GM21515 (cell line): ENCODE measurements at regions not wholly inside any gene's neighbourhood (a gene's known extent, or its start where the extent isn't known, plus 50 kb on each side); places are given as distances from the start of the nearest gene placed in this dataset.
"Not testable (repeated sequence)": the region's sequence is repeated elsewhere in the genome, so short reads cannot be mapped to it uniquely, and the experiment has no call there.

ENCODE experiments used
- ATAC-seq: cut with Tn5 transposase; IDR thresholded peaks from one replicate; pipeline ENCODE4 v1.9.1; 2021; ENCODE audit not compliant: unreplicated experiment

DNA sequence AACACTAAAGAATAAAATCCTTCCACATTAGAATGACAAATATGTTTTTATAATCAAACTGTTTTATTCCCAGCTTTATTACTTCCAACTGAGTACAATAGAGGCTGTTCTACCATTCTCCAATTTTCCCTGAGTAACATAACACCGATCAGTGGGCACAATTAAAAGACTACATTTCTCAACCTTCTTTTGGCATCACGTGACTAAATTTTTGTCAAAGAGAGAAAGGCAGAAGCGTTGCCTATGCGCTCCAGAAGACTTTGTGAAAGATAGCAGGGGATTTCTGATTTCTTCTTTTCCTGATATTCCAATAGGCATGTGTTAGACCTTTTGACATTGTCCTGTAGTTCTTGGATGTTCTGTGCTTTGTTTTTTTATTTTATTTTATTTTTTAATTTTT is 1705.6 kb upstream of the PCDH7 start:
- ATAC-seq = no peak

DNA sequence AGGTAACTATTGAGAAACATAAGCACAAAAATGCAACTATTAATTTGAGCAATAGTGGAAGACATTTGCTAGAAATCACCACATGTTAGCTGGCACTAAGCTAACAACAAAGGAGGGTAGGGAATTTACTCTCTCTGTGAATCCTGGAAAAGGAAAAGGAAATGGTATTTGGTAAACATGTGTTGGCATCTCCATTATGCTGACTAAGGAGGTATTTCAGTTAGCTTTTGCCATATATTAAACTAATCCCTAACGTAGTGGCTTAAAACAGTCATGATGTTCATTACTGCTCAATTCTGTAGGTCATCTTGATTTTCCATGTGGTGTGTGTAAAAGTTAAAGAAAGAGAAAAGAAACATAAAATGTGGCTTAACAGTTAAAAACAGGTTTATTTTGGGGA is 1686.5 kb upstream of the PCDH7 start:
- ATAC-seq = no peak

DNA sequence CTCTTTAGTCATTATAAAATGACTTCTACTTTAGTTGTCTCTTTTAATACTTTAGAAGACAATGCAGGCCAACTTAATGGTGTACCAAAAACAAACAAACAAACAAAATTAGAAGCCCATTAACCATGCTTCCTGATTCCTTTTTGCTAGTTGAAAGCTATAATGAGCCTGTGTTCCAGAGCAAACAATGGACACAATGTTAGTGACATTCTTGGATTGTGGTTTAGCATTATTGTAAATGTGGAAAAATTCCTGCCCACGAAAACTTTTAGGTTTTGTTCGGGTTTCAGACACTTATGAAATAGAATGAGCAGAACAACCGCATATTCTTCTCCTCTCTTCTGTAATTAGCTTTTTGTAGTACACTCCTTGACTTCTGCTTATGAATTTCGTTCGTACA is 1682.7 kb upstream of the PCDH7 start:
- ATAC-seq = no peak

DNA sequence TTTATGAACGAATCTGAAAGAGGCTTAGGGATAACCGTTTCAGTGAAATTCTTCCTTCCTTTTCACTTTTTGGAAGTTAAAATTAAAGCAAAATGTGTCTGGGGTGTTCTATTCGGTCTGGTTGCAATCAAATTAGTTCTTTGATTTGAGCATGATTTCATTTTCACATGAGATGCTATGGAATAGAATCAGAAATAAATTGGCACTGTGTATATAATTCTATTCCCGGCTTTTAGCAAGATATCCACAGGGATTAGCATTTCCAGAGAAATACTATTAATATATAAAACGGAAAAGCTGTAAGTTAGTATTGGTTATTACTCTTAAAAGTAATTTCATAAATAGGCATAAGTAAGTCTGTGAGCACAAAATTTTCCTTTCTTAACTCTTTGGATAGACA is 1676.8 kb upstream of the PCDH7 start:
- no peak for ATAC-seq

DNA sequence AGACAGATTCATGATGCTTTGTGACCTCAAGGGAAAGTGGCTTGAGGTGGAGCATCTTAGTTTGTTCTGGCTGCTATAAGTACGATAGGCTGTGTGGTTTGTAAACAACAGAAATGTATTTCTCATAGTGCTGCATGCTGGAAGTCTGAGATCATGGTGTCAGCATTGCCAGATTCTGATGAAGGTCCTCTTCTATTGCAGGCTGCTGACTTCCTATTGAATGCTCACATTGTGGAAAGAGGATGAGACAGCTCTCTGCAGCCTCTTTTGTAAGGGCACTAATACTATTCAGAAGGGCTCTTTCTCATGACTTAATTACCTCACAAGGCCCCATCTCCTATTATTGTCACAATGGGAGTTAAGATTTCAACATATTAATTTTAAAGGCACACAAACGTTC is 1674.0 kb upstream of the PCDH7 start:
- no peak for ATAC-seq

DNA sequence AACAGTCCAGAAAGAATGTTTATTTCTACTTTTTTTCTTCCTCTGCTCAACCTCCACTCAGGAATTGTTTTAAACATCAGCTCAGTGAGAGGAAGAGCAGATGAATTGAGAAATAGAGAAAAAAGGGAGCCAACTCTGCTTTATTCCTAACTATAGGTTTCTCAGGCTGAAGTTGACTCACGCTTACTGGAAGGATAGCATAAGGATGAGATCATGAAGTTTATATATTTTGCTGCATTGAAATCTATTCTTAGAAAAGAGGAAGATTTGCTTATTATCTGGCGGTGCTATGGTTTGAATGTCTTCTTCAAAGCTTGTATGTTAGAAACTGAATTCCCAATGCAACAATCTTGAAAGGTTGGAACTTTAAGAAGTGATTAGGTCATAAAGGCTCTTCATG is 1673.4 kb upstream of the PCDH7 start:
- ATAC-seq = no peak

DNA sequence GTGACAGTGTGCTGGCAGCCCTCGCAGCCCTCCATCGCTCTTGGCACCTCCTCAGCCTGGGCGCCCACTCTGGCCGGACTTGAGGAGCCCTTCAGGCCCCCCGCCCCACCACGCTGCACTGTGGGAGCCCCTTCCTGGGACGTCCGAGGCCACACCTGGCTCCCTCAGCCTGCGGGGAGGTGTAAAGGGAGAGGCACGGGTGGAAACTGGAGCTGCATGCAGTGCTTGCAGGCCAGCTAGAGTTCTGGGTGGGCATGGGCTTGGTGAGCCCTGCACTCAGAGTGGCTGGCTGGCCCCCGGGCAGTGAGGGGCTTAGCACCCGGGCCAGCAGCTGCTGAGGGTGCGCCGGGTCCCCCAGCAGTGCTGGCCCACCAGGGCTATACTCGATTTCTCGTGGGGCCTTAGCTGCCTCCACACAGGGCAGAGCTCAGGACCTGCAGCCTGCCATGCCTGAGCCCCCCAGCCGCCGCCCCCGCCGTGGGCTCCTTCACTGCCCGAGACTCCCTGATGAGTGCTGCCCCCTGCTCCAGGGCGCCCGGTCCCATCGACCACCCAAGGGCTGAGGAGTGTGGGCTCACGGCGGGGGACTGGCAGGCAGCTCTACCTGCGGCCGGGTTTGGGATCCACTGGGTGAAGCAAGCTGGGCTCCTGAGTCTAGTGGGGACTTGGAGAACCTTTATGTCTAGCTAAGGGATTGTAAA is 1672.7 kb upstream of the PCDH7 start:
- no peak for ATAC-seq

DNA sequence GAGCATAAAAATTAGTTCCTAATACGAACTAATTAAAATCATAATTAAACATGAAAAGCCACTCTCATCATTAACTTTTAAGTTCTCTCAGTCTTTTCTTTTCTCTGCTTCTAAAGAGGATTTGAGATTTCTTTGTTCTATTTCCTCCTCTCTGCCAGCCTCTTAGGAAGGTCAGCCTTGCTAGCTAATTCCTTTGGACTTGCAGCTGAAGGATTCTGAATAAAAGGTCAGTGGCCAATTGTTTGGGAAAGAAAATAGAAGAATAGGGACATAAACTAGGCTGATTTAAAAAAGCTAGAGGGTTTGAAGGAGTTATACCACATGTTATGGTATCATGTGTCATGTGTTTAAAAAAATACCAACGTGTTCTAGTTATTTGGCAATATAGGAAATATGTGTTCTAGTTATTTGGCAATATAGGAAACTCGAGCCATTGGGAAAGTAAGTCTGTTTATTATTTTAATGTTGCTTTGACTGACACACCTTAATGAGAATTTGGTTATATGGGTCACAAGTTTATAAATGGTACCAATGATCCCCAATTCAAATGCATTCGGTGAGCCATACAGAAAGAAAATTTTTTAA is 1668.7 kb upstream of the PCDH7 start:
- no peak for ATAC-seq

DNA sequence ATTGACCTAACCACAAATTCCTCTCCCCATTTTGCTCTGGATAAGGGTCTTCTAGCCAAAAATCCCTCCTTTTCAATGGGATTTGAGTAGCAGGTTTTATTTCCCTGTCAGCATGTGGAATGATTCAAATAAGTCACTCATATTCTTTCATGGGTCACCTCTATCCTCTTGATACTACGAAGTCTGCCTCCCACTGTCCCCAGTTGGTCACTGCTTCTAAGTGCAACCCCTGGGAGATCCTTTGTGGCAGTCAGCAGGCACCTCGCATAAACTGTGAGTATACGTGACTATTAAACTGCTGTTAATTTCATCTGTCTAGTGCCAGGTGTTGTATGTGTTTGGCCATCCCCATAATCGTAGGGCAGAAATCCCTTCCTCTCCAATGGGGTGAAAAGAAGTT is 1667.9 kb upstream of the PCDH7 start:
- no peak for ATAC-seq

DNA sequence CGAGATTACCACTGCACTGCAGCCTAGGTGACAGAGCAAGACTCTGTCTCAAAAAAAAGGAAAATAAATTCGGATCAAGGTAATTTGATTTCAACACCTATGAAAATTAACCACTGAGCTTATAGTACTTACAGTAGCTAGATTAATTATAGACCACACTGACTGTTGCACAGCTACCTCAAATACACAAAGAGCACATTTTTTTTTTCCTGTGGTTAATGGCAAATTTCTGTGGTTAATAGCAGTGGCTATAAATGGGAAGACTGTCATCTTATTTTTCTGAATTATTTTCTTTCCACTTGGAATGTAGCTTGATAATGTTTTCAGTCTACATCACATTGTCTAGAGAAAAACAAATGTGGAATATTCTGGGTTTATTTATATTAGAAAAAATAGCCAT is 1661.6 kb upstream of the PCDH7 start:
- ATAC-seq = no peak

DNA sequence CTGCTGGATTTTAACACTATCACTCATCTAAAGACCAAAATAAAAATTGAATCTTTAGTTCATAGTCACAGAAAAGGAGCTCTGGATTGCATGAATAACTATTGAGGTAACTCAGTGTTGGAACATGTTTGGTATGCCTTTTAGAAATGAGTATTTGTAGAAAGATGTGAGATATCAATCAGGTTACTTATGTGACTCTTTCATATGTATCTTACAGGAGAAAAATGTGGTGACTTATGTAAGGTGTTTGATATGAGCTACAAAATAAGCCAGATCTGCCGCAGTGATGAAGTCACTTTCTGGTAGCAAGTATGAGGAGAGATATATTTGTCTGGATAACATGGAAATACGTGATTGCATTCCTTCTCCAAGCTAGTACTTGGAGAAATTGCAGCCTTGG is 1653.3 kb upstream of the PCDH7 start:
- ATAC-seq = no peak

DNA sequence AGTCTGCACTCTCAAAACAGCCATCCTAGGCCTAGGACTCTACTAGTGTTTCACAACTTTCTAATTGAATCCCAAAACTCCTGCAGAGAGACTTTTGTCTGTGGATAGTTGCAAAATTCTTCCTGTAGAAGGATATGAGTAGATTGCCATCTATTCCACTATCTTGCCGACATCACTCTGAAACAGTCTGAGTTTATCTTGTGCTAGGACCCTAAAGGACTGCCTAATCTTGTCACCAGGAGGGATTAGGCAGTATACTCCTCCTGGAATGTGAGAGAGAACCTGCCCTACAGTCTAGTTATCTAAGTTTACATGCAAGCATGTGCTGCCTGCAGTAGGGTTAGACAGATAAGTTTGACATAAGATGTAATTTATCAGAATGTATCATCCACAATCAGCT is 1646.6 kb upstream of the PCDH7 start:
- ATAC-seq = no peak

DNA sequence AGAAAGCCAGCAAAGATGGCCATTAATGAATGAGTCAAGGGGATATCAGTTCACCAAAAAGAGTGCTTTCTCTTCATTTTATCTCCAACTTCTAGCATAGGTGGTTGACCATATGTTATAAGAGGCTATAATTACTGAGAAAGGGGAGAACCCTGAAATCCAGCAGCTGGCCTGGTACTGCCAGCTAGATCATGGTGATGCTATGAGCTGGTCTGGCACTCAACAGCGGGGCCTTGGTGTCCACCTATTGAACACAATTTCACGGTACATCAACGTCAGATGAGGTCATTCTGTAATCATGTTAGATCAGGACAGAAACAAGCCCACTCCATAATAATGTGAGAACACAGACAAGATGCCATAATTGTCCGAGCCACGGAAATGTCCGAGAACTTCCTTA is 1644.8 kb upstream of the PCDH7 start:
- ATAC-seq = no peak

DNA sequence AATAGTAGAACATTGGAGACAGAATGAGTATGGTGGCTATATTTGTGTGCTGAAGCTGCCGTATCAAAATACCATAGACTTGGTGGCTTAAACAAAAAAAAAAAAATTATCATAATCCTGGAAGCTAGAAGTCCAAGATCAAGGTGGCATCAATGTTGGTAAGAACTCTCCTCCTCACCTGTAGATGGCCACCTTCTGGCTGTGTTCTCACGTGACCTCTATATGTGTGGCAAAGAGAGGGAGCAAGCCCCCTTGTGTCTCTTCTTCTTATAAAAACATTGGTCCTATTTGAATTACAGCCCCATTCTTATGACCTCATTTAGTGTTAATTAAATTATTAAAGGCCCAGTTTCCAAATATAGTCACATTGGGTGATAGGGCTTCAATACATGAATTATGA is 1640.9 kb upstream of the PCDH7 start:
- no peak for ATAC-seq

DNA sequence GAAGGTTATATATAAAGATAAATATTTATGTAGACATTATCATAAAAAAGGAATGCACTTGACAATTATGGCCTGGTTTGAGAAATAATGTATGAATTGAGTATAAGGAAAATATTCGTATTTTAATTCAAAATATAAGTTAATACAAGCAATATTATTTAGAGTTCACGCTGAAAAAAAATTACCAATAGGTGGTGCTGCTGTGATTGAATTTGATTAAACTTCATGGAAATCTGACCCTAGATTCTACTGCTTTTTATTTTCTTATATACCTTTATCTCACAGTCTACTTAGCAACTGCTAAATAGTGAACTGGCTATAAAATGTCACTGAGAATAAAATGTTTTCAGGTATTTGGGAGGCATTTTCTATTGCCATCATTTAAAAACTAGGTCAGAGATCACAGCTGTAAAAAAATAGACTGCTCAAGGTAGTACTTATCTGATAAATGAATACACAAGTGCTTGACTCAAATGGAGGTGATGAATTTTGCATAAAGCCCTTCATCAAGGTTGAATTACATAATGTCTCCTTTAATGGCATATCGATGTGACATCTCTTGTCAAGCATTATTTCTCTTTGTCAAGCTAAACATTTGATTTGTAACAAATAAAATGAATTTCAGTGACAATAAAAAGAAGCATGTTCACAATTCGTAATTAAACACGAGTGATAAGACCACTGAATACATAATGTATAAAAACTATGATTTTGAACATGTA is 1638.8 kb upstream of the PCDH7 start:
- ATAC-seq = no peak

DNA sequence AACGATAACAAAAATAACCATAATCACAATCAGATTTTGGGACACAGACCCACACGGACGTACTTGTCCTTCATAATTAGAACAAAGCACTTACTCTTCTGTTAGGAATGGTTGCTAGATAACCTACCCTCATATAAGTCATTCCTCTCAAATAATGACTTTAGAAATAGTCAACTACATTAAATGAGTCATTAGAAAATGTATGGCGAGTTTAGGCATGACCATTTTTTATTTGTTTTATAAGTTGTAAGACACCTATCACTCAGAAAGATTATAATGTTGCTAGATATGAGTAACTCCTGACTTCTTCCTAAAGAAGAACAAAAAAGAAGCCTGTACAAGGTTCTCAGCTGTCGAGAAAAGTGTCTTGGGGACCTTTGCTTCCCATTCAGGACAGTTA is 1637.5 kb upstream of the PCDH7 start:
- ATAC-seq = no peak

DNA sequence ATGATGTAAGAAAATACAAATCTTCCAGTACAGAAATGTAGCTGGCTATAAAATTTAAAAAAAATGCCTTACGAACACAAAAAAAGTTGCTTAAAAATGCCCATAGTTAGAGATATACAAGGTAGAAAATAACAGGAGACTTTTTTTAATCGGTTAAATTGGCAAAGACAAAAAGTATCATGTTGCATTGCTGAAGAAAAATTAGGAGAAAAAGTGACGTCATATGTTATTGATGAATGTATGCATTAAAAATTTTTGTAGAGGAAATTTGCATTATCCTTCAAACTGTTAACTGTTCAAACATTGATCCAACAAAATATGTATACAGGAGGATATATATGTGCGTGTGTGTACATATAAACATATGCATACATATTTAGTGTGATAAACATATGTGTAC is 1634.4 kb upstream of the PCDH7 start:
- ATAC-seq = no peak

DNA sequence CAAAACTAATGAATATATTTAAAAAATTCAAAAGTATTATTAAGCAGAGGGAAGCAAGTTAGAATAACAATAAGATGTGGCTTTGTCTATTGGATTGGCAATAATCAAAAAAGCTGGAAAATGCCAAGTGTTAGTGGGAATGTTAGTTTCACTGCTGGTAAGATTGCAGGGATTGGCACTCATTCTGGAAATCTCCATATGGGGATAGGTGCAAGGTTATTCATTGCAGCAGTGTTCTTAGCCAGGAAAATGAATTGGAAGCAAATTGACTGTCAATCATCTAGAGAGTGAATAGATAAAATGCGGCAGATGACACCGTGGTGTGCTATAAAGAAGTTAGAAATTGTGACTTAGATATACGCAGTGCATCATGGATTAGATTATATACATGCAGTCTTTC is 1615.5 kb upstream of the PCDH7 start:
- no peak for ATAC-seq

DNA sequence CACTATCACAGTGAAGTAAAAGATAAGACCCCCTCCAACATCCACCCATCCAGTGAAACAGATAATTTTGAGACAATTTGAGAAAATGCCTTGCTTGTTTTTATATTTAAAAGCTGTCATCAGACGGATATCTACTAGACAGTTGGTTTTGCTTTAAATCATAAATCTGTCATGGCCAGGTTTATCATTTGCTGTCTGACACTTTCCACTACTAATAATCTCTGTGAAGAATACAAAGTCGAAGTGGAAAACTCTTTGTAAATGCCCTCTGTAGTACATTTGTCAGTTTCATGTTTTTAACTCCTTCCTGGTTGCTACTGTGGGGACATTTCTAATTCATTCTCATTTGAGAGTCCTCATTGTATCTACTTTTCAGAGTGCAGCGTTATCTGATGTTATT is 1606.2 kb upstream of the PCDH7 start:
- ATAC-seq = no peak

DNA sequence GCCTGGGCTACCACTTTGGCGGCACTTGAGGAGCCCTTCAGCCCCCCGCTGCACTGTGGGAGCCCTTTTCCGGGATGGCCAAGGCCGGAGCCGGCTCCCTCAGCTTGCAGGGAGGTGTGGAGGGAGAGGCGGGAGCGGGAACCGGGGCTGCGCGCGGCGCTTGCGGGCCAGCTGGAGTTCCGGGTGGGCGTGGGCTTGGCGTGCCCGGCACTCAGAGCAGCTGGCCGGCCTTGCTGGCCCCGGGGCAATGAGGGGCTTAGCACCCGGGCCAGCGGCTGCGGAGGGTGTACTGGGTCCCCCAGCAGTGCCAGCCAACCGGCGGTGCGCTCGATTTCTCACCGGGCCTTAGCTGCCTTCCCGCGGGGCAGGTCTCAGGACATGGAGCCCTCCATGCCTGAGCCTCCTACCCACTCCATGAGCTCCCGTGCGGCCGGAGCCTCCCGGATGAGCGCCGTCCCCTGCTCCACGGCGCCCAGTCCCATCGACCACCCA is 1602.9 kb upstream of the PCDH7 start:
- ATAC-seq = not testable (repeated sequence)

DNA sequence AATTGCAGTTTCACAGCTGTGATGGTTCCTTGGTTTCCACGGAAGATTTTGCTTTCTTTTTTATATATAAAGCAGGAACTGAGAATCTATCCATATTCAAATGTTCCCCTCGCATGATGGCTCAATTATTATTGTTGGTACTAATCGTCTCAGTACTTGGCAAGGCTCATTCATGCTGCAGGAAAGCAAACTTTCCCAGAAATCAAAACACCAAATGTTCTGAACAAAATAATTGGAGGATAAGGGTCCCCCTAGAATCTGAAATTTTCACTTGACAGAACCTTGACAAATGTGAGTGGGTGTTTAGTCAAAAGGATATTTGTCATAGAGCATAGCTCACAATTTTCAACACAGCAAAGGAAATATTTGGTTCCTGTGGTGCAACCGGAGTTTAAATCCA is 1598.6 kb upstream of the PCDH7 start:
- no peak for ATAC-seq

DNA sequence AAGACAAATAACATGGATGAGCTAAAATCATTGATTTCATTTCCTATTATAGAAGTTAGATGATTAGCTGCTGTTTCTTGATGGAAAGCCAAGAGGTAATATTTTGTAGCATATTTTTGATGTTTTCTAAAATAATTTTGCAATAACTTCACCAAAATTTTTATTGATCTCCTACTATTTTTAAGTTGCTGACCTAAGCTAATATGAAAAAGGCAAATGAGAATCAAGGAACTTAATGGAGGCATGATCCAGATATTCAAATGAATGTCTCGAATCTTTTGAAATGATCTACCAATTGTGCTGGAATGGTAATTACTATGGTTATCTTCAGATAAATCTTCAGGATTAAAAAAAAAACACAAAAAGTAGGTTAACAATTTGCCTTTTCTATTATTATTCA is 1591.4 kb upstream of the PCDH7 start:
- no peak for ATAC-seq
